ENCODE measurements at regions not wholly inside any gene's neighbourhood (a gene's known extent, or its start where the extent isn't known, plus 50 kb on each side); places are given as distances from the start of the nearest gene placed in this dataset.
"Not testable (repeated sequence)": the region's sequence is repeated elsewhere in the genome, so short reads cannot be mapped to it uniquely, and the experiment has no call there.

GRCh38 chrX:84856791-84857190 is 146.9 kb upstream of the APOOL start:
- H3K4me3 Mint-ChIP-seq; H3K27me3 Mint-ChIP-seq (ENCODE audit: low read depth in 3 of 3); H3K36me3 ChIP-seq (replicated peaks in 1 of 2; ENCODE audit: control insufficient read depth in 1 of 2, insufficient read depth in 2 of 2, low read length in 2 of 2); H3K36me3 Mint-ChIP-seq; H3K9me3 Mint-ChIP-seq; H3K79me2 ChIP-seq (ENCODE audit: insufficient read depth, low read length); H3K4me1 ChIP-seq (ENCODE audit: control insufficient read depth in 1 of 2, insufficient read depth in 2 of 2, low read length in 2 of 2); H3K4me2 ChIP-seq (replicated peaks; ENCODE audit: extremely low read depth, low read length, poor library complexity, severe bottlenecking); H3K27ac Mint-ChIP-seq; H3K9ac ChIP-seq (ENCODE audit: insufficient read depth, low read length, poor library complexity, severe bottlenecking); H3K9me3 ChIP-seq (replicated peaks in 1 of 2; ENCODE audit: control insufficient read depth in 1 of 2, insufficient read depth in 1 of 2, low read length in 2 of 2); H4K20me1 ChIP-seq (ENCODE audit: insufficient read depth, low read length); H3K27me3 ChIP-seq (ENCODE audit: control insufficient read depth in 2 of 2, insufficient read depth in 2 of 2, low read length in 2 of 2); DNase-seq; H3K4me3 ChIP-seq (replicated peaks in 1 of 3; ENCODE audit: low read depth in 2 of 3, low read length in 3 of 3); H3K4me1 Mint-ChIP-seq; H2AFZ ChIP-seq (ENCODE audit: insufficient read depth, low read depth, low read length, poor library complexity, severe bottlenecking); intact Hi-C loops (cut with micrococcal nuclease); H3K27ac ChIP-seq (ENCODE audit: low read depth in 1 of 2, low read length in 2 of 2): not testable (repeated sequence)
- 96% methylated on average over 4 of the region's 20 CpGs for WGBS (ENCODE audit: insufficient coverage)

GRCh38 chrX:84858771-84859170 is 144.9 kb upstream of the APOOL start:
- intact Hi-C loops (cut with micrococcal nuclease); H3K27me3 ChIP-seq (ENCODE audit: control insufficient read depth in 2 of 2, insufficient read depth in 2 of 2, low read length in 2 of 2): not testable (repeated sequence)
- whole genome bisulfite sequencing (ENCODE audit: insufficient coverage): no CpG with 5 or more reads among the region's 2 CpGs

GRCh38 chrX:84865113-84865512 is 138.6 kb upstream of the APOOL start:
- peaks cover 0 to 4% (median 2%) of the 10 kb centered on the region in 7 donors for H3K9me3 Mint-ChIP-seq
- no peaks in the 10 kb centered on the region for H3K27me3 ChIP-seq (ENCODE audit: control insufficient read depth in 2 of 2, insufficient read depth in 2 of 2, low read length in 2 of 2)
- no peaks in the 10 kb centered on the region for H3K4me1 Mint-ChIP-seq
- no peak overlapping the region for H3K4me3 Mint-ChIP-seq
- H3K27me3 Mint-ChIP-seq (ENCODE audit: low read depth in 3 of 3): peaks cover 0 to 3% (median 0%) of the 10 kb centered on the region in 3 donors
- no peak overlapping the region for H3K27ac ChIP-seq (ENCODE audit: low read depth in 1 of 2, low read length in 2 of 2)
- DNase-seq: no peak
- intact Hi-C loops (cut with micrococcal nuclease): no loop called here
- no peak overlapping the region for H3K9ac ChIP-seq (ENCODE audit: insufficient read depth, low read length, poor library complexity, severe bottlenecking)
- no peaks in the 10 kb centered on the region for H3K36me3 ChIP-seq (replicated peaks in 1 of 2; ENCODE audit: control insufficient read depth in 1 of 2, insufficient read depth in 2 of 2, low read length in 2 of 2)
- H2AFZ ChIP-seq (ENCODE audit: insufficient read depth, low read depth, low read length, poor library complexity, severe bottlenecking): no peak overlapping the region
- no peaks in the 10 kb centered on the region for H3K36me3 Mint-ChIP-seq
- H3K4me2 ChIP-seq (replicated peaks; ENCODE audit: extremely low read depth, low read length, poor library complexity, severe bottlenecking): no peak overlapping the region
- H4K20me1 ChIP-seq (ENCODE audit: insufficient read depth, low read length): no peaks in the 10 kb centered on the region
- no peaks in the 10 kb centered on the region for H3K79me2 ChIP-seq (ENCODE audit: insufficient read depth, low read length)
- H3K4me1 ChIP-seq (ENCODE audit: control insufficient read depth in 1 of 2, insufficient read depth in 2 of 2, low read length in 2 of 2): no peaks in the 10 kb centered on the region
- no peaks in the 10 kb centered on the region for H3K9me3 ChIP-seq (replicated peaks in 1 of 2; ENCODE audit: control insufficient read depth in 1 of 2, insufficient read depth in 1 of 2, low read length in 2 of 2)
- no peak overlapping the region for H3K27ac Mint-ChIP-seq
- no peak for TF ChIP-seq CTCF (IDR thresholded peaks at IDR 0.05)
- H3K4me3 ChIP-seq (replicated peaks in 1 of 3; ENCODE audit: low read depth in 2 of 3, low read length in 3 of 3): no peak overlapping the region

More at GRCh38 chrX:84858771-84859170, 144.9 kb upstream of the APOOL start:
- not testable (repeated sequence) for H3K4me2 ChIP-seq (replicated peaks; ENCODE audit: extremely low read depth, low read length, poor library complexity, severe bottlenecking); H3K4me1 Mint-ChIP-seq; H3K4me3 ChIP-seq (replicated peaks in 1 of 3; ENCODE audit: low read depth in 2 of 3, low read length in 3 of 3); H3K4me1 ChIP-seq (ENCODE audit: control insufficient read depth in 1 of 2, insufficient read depth in 2 of 2, low read length in 2 of 2); DNase-seq; H3K36me3 Mint-ChIP-seq; H3K4me3 Mint-ChIP-seq; H3K9me3 Mint-ChIP-seq; H3K9ac ChIP-seq (ENCODE audit: insufficient read depth, low read length, poor library complexity, severe bottlenecking); H3K27ac Mint-ChIP-seq; H3K79me2 ChIP-seq (ENCODE audit: insufficient read depth, low read length); H3K27ac ChIP-seq (ENCODE audit: low read depth in 1 of 2, low read length in 2 of 2); H3K36me3 ChIP-seq (replicated peaks in 1 of 2; ENCODE audit: control insufficient read depth in 1 of 2, insufficient read depth in 2 of 2, low read length in 2 of 2); H3K27me3 Mint-ChIP-seq (ENCODE audit: low read depth in 3 of 3); H4K20me1 ChIP-seq (ENCODE audit: insufficient read depth, low read length); H3K9me3 ChIP-seq (replicated peaks in 1 of 2; ENCODE audit: control insufficient read depth in 1 of 2, insufficient read depth in 1 of 2, low read length in 2 of 2); H2AFZ ChIP-seq (ENCODE audit: insufficient read depth, low read depth, low read length, poor library complexity, severe bottlenecking)

GRCh38 chrX:84870281-84870680 is 133.4 kb upstream of the APOOL start:
- H3K9me3 ChIP-seq (replicated peaks in 1 of 2; ENCODE audit: control insufficient read depth in 1 of 2, insufficient read depth in 1 of 2, low read length in 2 of 2); H3K79me2 ChIP-seq (ENCODE audit: insufficient read depth, low read length); H3K27ac Mint-ChIP-seq; H3K36me3 Mint-ChIP-seq; intact Hi-C loops (cut with micrococcal nuclease); H2AFZ ChIP-seq (ENCODE audit: insufficient read depth, low read depth, low read length, poor library complexity, severe bottlenecking); H3K27me3 ChIP-seq (ENCODE audit: control insufficient read depth in 2 of 2, insufficient read depth in 2 of 2, low read length in 2 of 2); H4K20me1 ChIP-seq (ENCODE audit: insufficient read depth, low read length); H3K4me3 ChIP-seq (replicated peaks in 1 of 3; ENCODE audit: low read depth in 2 of 3, low read length in 3 of 3); H3K4me1 Mint-ChIP-seq; DNase-seq; H3K27ac ChIP-seq (ENCODE audit: low read depth in 1 of 2, low read length in 2 of 2); H3K4me2 ChIP-seq (replicated peaks; ENCODE audit: extremely low read depth, low read length, poor library complexity, severe bottlenecking); H3K4me3 Mint-ChIP-seq; H3K9me3 Mint-ChIP-seq; H3K36me3 ChIP-seq (replicated peaks in 1 of 2; ENCODE audit: control insufficient read depth in 1 of 2, insufficient read depth in 2 of 2, low read length in 2 of 2); H3K27me3 Mint-ChIP-seq (ENCODE audit: low read depth in 3 of 3); H3K9ac ChIP-seq (ENCODE audit: insufficient read depth, low read length, poor library complexity, severe bottlenecking); H3K4me1 ChIP-seq (ENCODE audit: control insufficient read depth in 1 of 2, insufficient read depth in 2 of 2, low read length in 2 of 2): not testable (repeated sequence)
- 100% methylated on average over 1 of the region's 1 CpG for WGBS (ENCODE audit: insufficient coverage)

Measured in CD14-positive monocyte (primary cell).